WTC11 (cell line): ENCODE measurements at regions not wholly inside any gene's neighbourhood (a gene's known extent, or its start where the extent isn't known, plus 50 kb on each side); places are given as distances from the start of the nearest gene placed in this dataset.

Experiments
- ATAC-seq: fragments of 200-7000 bp; cut with Tn5 transposase; 2 replicates; pipeline ENCODE4 v1.10.0; 2021; ENCODE audit warnings: mild to moderate bottlenecking, moderate library complexity
- CTCF ChIA-PET: fragments of 300-600 bp; sonication (Branson Sonifier 250); formaldehyde crosslinking; loops from one replicate; lab custom pipeline; 2021; ENCODE audit warnings: antibody characterized with exemption; lab: Charles Lee
- POLR2A ChIA-PET: fragments of 350-600 bp; sonication (Branson Sonifier 250); formaldehyde crosslinking; loops from one replicate; lab custom pipeline; 2021; ENCODE audit warnings: antibody characterized with exemption; lab: Charles Lee
- DNase-seq: peaks from one replicate; pipeline ENCODE4 v3.0.0; 2021; ENCODE audit warnings: low spot score
- H3K27ac Mint-ChIP-seq: 2 replicates; pipeline ENCODE4 v1.8.0; 2021; ENCODE audit warnings: mixed read lengths
- H3K27me3 Mint-ChIP-seq: 2 replicates; pipeline ENCODE4 v1.8.0; 2021; ENCODE audit warnings: low read depth, mild to moderate bottlenecking, moderate library complexity, mixed read lengths
- H3K36me3 Mint-ChIP-seq: 2 replicates; pipeline ENCODE4 v1.8.0; 2021; ENCODE audit warnings: mixed read lengths
- H3K4me1 Mint-ChIP-seq: 2 replicates; pipeline ENCODE4 v1.8.0; 2022; ENCODE audit warnings: mixed read lengths
- H3K4me3 Mint-ChIP-seq: 2 replicates; pipeline ENCODE4 v1.8.0; 2021; ENCODE audit warnings: mild to moderate bottlenecking, moderate library complexity, mixed read lengths
- H3K9me3 Mint-ChIP-seq: 2 replicates; pipeline ENCODE4 v1.8.0; 2021; ENCODE audit warnings: mixed read lengths
- ETV6 ChIP-seq: sonication (generic); formaldehyde crosslinking; IDR thresholded peaks from 2 replicates; pipeline ENCODE4 v1.8.1; 2022; ENCODE audit warnings: mild to moderate bottlenecking, missing genetic modification reagents
- FOXJ3 ChIP-seq: sonication (generic); formaldehyde crosslinking; IDR thresholded peaks from 2 replicates; pipeline ENCODE4 v1.9.0; 2021; ENCODE audit warnings: missing genetic modification reagents, mild to moderate bottlenecking, borderline replicate concordance
- FOXP1 ChIP-seq: sonication (generic); formaldehyde crosslinking; IDR thresholded peaks from 2 replicates; pipeline ENCODE4 v1.8.0; 2022; ENCODE audit warnings: missing genetic modification reagents, mild to moderate bottlenecking, moderate library complexity, borderline replicate concordance
- GRHL2 ChIP-seq: fragments of 250-450 bp; sonication (Bioruptor Pico); IDR thresholded peaks from 2 replicates; pipeline ENCODE4 v1.8.0; 2022; ENCODE audit warnings: mild to moderate bottlenecking, moderate library complexity; ENCODE audit not compliant: insufficient replicate concordance, severe bottlenecking
- MXD4 ChIP-seq: fragments of 250-450 bp; sonication (Bioruptor Pico); IDR thresholded peaks from 2 replicates; pipeline ENCODE4 v1.8.0; 2021; ENCODE audit warnings: mild to moderate bottlenecking, moderate library complexity, borderline replicate concordance
- RELA ChIP-seq: sonication (generic); formaldehyde crosslinking; IDR thresholded peaks from 2 replicates; pipeline ENCODE4 v1.8.1; 2022; ENCODE audit warnings: missing genetic modification reagents, mild to moderate bottlenecking, borderline replicate concordance
- RORB ChIP-seq: fragments of 250-450 bp; sonication (Bioruptor Pico); IDR thresholded peaks from 2 replicates; pipeline ENCODE4 v1.9.0; 2021; ENCODE audit warnings: mild to moderate bottlenecking
- TEAD1 ChIP-seq: sonication (generic); formaldehyde crosslinking; IDR thresholded peaks from 2 replicates; pipeline ENCODE4 v1.8.0; 2022; ENCODE audit warnings: mild to moderate bottlenecking, missing genetic modification reagents
- TEAD4 ChIP-seq: sonication (generic); formaldehyde crosslinking; IDR thresholded peaks from 2 replicates; pipeline ENCODE4 v1.8.0; 2022; ENCODE audit warnings: mild to moderate bottlenecking, missing genetic modification reagents
- TP53 ChIP-seq: sonication (generic); formaldehyde crosslinking; IDR thresholded peaks from 2 replicates; pipeline ENCODE4 v1.8.1; 2023; ENCODE audit warnings: mild to moderate bottlenecking, missing genetic modification reagents
- ZNF219 ChIP-seq: sonication (generic); formaldehyde crosslinking; IDR thresholded peaks from 2 replicates; pipeline ENCODE4 v1.8.0; 2023; ENCODE audit warnings: missing genetic modification reagents, mild to moderate bottlenecking, borderline replicate concordance
- ZNF281 ChIP-seq: sonication (generic); formaldehyde crosslinking; IDR thresholded peaks from 2 replicates; pipeline ENCODE4 v1.8.0; 2023; ENCODE audit warnings: mild to moderate bottlenecking, missing genetic modification reagents
- ZNF416 ChIP-seq: fragments of 250-450 bp; sonication (Bioruptor Pico); IDR thresholded peaks from 2 replicates; pipeline ENCODE4 v1.9.0; 2021; ENCODE audit warnings: mild to moderate bottlenecking, inconsistent platforms
- ZNF423 ChIP-seq: fragments of 250-450 bp; sonication (Bioruptor Pico); IDR thresholded peaks from 2 replicates; pipeline ENCODE4 v2.1.2; 2022; ENCODE audit warnings: mild to moderate bottlenecking, moderate library complexity
- TF ChIP-seq, protein P1 (sequence below): sonication (generic); formaldehyde crosslinking; conservative IDR thresholded peaks from 2 replicates; pipeline ENCODE4 v1.8.1; 2023; ENCODE audit warnings: mild to moderate bottlenecking, low read depth, missing genetic modification reagents, moderate library complexity
- TF ChIP-seq, protein P2 (sequence below): sonication (generic); formaldehyde crosslinking; conservative IDR thresholded peaks from 2 replicates; pipeline ENCODE4 v1.8.1; 2022; ENCODE audit warnings: mild to moderate bottlenecking, missing genetic modification reagents
- TF ChIP-seq, protein P3 (sequence below): sonication (generic); formaldehyde crosslinking; IDR thresholded peaks from 2 replicates; pipeline ENCODE4 v1.8.1; 2022; ENCODE audit warnings: low read depth, missing genetic modification reagents, borderline replicate concordance

- TF ChIP-seq, protein P1, sequence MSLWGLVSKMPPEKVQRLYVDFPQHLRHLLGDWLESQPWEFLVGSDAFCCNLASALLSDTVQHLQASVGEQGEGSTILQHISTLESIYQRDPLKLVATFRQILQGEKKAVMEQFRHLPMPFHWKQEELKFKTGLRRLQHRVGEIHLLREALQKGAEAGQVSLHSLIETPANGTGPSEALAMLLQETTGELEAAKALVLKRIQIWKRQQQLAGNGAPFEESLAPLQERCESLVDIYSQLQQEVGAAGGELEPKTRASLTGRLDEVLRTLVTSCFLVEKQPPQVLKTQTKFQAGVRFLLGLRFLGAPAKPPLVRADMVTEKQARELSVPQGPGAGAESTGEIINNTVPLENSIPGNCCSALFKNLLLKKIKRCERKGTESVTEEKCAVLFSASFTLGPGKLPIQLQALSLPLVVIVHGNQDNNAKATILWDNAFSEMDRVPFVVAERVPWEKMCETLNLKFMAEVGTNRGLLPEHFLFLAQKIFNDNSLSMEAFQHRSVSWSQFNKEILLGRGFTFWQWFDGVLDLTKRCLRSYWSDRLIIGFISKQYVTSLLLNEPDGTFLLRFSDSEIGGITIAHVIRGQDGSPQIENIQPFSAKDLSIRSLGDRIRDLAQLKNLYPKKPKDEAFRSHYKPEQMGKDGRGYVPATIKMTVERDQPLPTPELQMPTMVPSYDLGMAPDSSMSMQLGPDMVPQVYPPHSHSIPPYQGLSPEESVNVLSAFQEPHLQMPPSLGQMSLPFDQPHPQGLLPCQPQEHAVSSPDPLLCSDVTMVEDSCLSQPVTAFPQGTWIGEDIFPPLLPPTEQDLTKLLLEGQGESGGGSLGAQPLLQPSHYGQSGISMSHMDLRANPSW (CRISPR knock-in tag) = no peak
- TF ChIP-seq ZNF423 (CRISPR knock-in tag) (no peak), TEAD4 (CRISPR knock-in tag) (no peak), FOXJ3 (no peak), FOXP1 (CRISPR knock-in tag) (no peak), ZNF416 (CRISPR knock-in tag) (no peak), ETV6 (no peak)
- TF ChIP-seq, protein P2, sequence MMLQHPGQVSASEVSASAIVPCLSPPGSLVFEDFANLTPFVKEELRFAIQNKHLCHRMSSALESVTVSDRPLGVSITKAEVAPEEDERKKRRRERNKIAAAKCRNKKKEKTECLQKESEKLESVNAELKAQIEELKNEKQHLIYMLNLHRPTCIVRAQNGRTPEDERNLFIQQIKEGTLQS (CRISPR knock-in tag) = no peak
Measured at GRCh38 chr6:77566235-77566634, 86.6 kb upstream of the MEI4 start (continued).

DNA sequence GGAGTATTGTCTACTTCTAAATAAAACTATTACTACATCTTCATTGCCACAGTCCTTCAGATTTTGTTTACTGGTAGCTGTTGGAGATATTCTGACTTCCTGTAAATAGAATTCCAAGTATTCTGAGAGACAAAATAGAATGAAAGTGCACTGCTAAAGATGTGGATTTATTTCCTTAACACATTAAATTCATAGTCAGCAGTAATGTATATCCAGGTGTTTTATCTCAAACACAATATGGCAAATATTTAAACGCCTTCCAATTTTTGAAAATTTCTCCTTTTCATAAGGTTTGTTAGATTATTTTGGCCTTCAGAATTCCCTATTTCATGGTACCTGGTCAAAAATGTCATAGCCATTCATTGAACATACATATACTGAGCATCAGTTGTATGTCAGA, 84.3 kb upstream of the MEI4 start:
- ChIA-PET POLR2A (no interaction called here), CTCF (interaction anchor here (1.3 kb wide), 1 partner anchor 81 kb away, joined by 3 read pairs; no protein-coding TSS in a partner anchor)
- TF ChIP-seq ZNF219 (no peak), MXD4 (CRISPR knock-in tag) (no peak), TP53 (CRISPR knock-in tag) (no peak), RORB (CRISPR knock-in tag) (no peak), ZNF281 (CRISPR knock-in tag) (no peak), RELA (CRISPR knock-in tag) (no peak)
- TF ChIP-seq, protein P3, sequence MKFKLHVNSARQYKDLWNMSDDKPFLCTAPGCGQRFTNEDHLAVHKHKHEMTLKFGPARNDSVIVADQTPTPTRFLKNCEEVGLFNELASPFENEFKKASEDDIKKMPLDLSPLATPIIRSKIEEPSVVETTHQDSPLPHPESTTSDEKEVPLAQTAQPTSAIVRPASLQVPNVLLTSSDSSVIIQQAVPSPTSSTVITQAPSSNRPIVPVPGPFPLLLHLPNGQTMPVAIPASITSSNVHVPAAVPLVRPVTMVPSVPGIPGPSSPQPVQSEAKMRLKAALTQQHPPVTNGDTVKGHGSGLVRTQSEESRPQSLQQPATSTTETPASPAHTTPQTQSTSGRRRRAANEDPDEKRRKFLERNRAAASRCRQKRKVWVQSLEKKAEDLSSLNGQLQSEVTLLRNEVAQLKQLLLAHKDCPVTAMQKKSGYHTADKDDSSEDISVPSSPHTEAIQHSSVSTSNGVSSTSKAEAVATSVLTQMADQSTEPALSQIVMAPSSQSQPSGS (CRISPR knock-in tag) = no peak
- TF ChIP-seq, all 79 proteins: peak for 0
- Mint-ChIP-seq H3K4me3 (no peak overlapping the region), H3K36me3 (no peaks in the 10 kb centered on the region), H3K9me3 (peaks cover 8% of the 10 kb centered on the region; the same call in 1 of the 2 replicates), H3K27me3 (peaks cover 4% of the 10 kb centered on the region; the same call in 1 of the 2 replicates), H3K4me1 (peaks cover 15% of the 10 kb centered on the region), H3K27ac (peak overlapping the region; percentile 48)
- DNase-seq (no peak), ATAC-seq (no peak)

GRCh38 chr6:77573843-77574242, 79.0 kb upstream of the MEI4 start:
- no peaks in the 10 kb centered on the region for H3K27me3 Mint-ChIP-seq

More at GRCh38 chr6:77573843-77574242, 79.0 kb upstream of the MEI4 start:
- ATAC-seq = no peak
- no peak overlapping the region for H3K4me3 Mint-ChIP-seq
- no peaks in the 10 kb centered on the region for H3K9me3 Mint-ChIP-seq
- ChIA-PET CTCF (interaction anchor here (1.0 to 1.8 kb wide), 2 partner anchors 13 to 76 kb away, joined by 3 to 5 read pairs; no protein-coding TSS in a partner anchor), POLR2A (no interaction called here)
- H3K27ac Mint-ChIP-seq = no peak overlapping the region
- H3K36me3 Mint-ChIP-seq = no peaks in the 10 kb centered on the region
- peaks cover under 1% of the 10 kb centered on the region for H3K4me1 Mint-ChIP-seq
- TF ChIP-seq, protein P2 (CRISPR knock-in tag) = no peak
- TF ChIP-seq GRHL2 (CRISPR knock-in tag) (no peak), TEAD4 (CRISPR knock-in tag) (no peak), TEAD1 (no peak)
- DNase-seq = no peak
